ENCODE measurements at regions not wholly inside any gene's neighbourhood (a gene's known extent, or its start where the extent isn't known, plus 50 kb on each side); places are given as distances from the start of the nearest gene placed in this dataset.

DNA sequence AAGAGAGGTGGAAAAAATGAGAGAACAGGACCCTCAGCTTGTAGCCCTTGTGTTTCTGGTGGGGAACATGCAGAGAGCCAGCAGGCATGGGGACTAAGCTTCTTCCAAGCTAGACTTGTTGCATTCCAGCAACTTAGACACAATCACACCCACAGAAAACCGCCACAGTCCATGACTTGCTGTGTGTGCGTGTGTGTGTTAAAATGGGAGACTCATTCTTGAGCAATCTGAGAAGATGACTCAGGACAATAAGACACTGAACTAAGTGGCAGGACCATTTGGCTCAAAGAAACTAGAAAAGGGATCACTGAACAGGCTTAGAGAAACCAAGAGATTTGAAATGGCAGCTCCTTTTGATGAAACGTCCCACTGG lies 78.0 kb downstream of the HLX start:
- no peaks in the 10 kb centered on the region for H3K27me3 ChIP-seq (replicated peaks in 1 of 4; ENCODE audit: control extremely low read depth in 1 of 4, control insufficient read depth in 3 of 4, insufficient read depth in 4 of 4, low read length in 3 of 4)
- H3K27ac ChIP-seq (ENCODE audit: low read length in 2 of 2): no peak overlapping the region
- DNase-seq: no peak
- no peak overlapping the region for H3K4me3 ChIP-seq (ENCODE audit: control extremely low read depth in 1 of 5, extremely low read depth in 1 of 5, insufficient read depth in 1 of 5, low read depth in 2 of 5, low read length in 4 of 5)
- no peak for TF ChIP-seq EZH2 (IDR thresholded peaks at IDR 0.05; ENCODE audit: borderline replicate concordance, insufficient read depth, low read depth, low read length, poor library complexity, severe bottlenecking)
- TF ChIP-seq, protein P1, sequence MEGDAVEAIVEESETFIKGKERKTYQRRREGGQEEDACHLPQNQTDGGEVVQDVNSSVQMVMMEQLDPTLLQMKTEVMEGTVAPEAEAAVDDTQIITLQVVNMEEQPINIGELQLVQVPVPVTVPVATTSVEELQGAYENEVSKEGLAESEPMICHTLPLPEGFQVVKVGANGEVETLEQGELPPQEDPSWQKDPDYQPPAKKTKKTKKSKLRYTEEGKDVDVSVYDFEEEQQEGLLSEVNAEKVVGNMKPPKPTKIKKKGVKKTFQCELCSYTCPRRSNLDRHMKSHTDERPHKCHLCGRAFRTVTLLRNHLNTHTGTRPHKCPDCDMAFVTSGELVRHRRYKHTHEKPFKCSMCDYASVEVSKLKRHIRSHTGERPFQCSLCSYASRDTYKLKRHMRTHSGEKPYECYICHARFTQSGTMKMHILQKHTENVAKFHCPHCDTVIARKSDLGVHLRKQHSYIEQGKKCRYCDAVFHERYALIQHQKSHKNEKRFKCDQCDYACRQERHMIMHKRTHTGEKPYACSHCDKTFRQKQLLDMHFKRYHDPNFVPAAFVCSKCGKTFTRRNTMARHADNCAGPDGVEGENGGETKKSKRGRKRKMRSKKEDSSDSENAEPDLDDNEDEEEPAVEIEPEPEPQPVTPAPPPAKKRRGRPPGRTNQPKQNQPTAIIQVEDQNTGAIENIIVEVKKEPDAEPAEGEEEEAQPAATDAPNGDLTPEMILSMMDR (IDR thresholded peaks at IDR 0.05): no peak
- no peaks in the 10 kb centered on the region for H4K20me1 ChIP-seq (ENCODE audit: control insufficient read depth, insufficient read depth, low read length, poor library complexity, severe bottlenecking)
- H3K4me2 ChIP-seq (replicated peaks; ENCODE audit: low read depth, low read length, poor library complexity, severe bottlenecking): no peak overlapping the region
- no peaks in the 10 kb centered on the region for H3K79me2 ChIP-seq (ENCODE audit: control insufficient read depth, insufficient read depth, low read length)
- CTCF ChIA-PET: interaction anchor here (0.6 kb wide), 1 partner anchor 90 kb away, joined by 3 read pairs; no protein-coding TSS in a partner anchor
- Mint-ChIP-seq H3K27me3 (no peaks in the 10 kb centered on the region), H3K4me1 (no peaks in the 10 kb centered on the region), H3K4me3 (no peak overlapping the region), H3K9me3 (ENCODE audit: insufficient read depth) (no peaks in the 10 kb centered on the region), H3K27ac (no peak overlapping the region)
- no peaks in the 10 kb centered on the region for H3K36me3 ChIP-seq (replicated peaks in 1 of 2; ENCODE audit: control extremely low read depth in 1 of 2, control insufficient read depth in 1 of 2, extremely low read depth in 1 of 2, insufficient read depth in 2 of 2, low read length in 1 of 2)
- ATAC-seq (ENCODE audit: low read depth): no peak
- WGBS (ENCODE audit: insufficient coverage): 100% methylated on average over 1 of the region's 3 CpGs
- no peak overlapping the region for H3K9ac ChIP-seq (ENCODE audit: low read length)
- H2AFZ ChIP-seq (ENCODE audit: insufficient read depth, low read depth, low read length, poor library complexity, severe bottlenecking): no peak overlapping the region
- no peaks in the 10 kb centered on the region for H3K4me1 ChIP-seq (ENCODE audit: control insufficient read depth in 2 of 2, insufficient read depth in 2 of 2, low read length in 2 of 2)
- POLR2A ChIA-PET: no interaction called here
- no peaks in the 10 kb centered on the region for H3K9me3 ChIP-seq (ENCODE audit: control extremely low read depth in 1 of 3, control insufficient read depth in 2 of 3, insufficient read depth in 1 of 3, low read length in 2 of 3)
- intact Hi-C loops (cut with micrococcal nuclease): no loop called here

DNA sequence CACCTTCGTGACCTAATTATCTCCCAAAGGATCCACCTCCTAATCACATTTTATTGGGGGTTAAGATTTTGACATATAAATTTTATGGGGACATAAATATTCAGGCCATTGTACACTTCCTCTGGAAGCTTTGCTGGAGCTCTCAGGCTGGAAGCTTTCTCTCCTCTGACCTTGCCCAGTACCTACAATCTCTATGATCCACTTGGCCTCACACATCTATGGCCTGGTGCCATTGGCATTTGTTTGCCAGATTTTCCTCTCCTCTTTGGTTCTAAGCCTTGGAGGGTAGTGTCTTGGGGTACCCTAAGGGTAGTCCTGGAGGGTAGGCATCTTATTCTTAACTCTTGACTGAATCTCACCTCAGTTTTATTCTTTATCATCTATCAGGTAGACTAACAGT lies 79.0 kb downstream of the HLX start:
- Histone ChIP-seq H3K9me3 (ENCODE audit: control extremely low read depth in 1 of 3, control insufficient read depth in 2 of 3, insufficient read depth in 1 of 3, low read length in 2 of 3) (no peaks in the 10 kb centered on the region), H3K9ac (ENCODE audit: low read length) (no peak overlapping the region), H2AFZ (ENCODE audit: insufficient read depth, low read depth, low read length, poor library complexity, severe bottlenecking) (no peak overlapping the region), H3K27ac (ENCODE audit: low read length in 2 of 2) (no peak overlapping the region), H3K4me2 (replicated peaks; ENCODE audit: low read depth, low read length, poor library complexity, severe bottlenecking) (no peak overlapping the region), H3K79me2 (ENCODE audit: control insufficient read depth, insufficient read depth, low read length) (no peaks in the 10 kb centered on the region), H3K36me3 (replicated peaks in 1 of 2; ENCODE audit: control extremely low read depth in 1 of 2, control insufficient read depth in 1 of 2, extremely low read depth in 1 of 2, insufficient read depth in 2 of 2, low read length in 1 of 2) (no peaks in the 10 kb centered on the region), H3K4me3 (ENCODE audit: control extremely low read depth in 1 of 5, extremely low read depth in 1 of 5, insufficient read depth in 1 of 5, low read depth in 2 of 5, low read length in 4 of 5) (no peak overlapping the region), H3K27me3 (replicated peaks in 1 of 4; ENCODE audit: control extremely low read depth in 1 of 4, control insufficient read depth in 3 of 4, insufficient read depth in 4 of 4, low read length in 3 of 4) (no peaks in the 10 kb centered on the region), H3K4me1 (ENCODE audit: control insufficient read depth in 2 of 2, insufficient read depth in 2 of 2, low read length in 2 of 2) (no peaks in the 10 kb centered on the region), H4K20me1 (ENCODE audit: control insufficient read depth, insufficient read depth, low read length, poor library complexity, severe bottlenecking) (no peaks in the 10 kb centered on the region)
- H3K4me1 Mint-ChIP-seq: no peaks in the 10 kb centered on the region
- no CpG with 5 or more reads among the region's 1 CpG for WGBS (ENCODE audit: insufficient coverage)
- H3K9me3 Mint-ChIP-seq (ENCODE audit: insufficient read depth): peaks cover 2% of the 10 kb centered on the region
- intact Hi-C loops (cut with micrococcal nuclease): no loop called here
- no peak for ATAC-seq (ENCODE audit: low read depth)
- POLR2A ChIA-PET: no interaction called here
- H3K27me3 Mint-ChIP-seq: no peaks in the 10 kb centered on the region
- CTCF ChIA-PET: interaction anchor here (0.7 kb wide), 1 partner anchor 10 kb away, joined by 3 read pairs; no protein-coding TSS in a partner anchor
- no peak overlapping the region for H3K4me3 Mint-ChIP-seq
- no peak for DNase-seq
- TF ChIP-seq EZH2 (IDR thresholded peaks at IDR 0.05; ENCODE audit: borderline replicate concordance, insufficient read depth, low read depth, low read length, poor library complexity, severe bottlenecking): no peak
- TF ChIP-seq, protein P1 (IDR thresholded peaks at IDR 0.05): no peak
- no peak overlapping the region for H3K27ac Mint-ChIP-seq

All from B cell (primary cell).